SK-N-SH treated with all-trans-retinoic acid at 6 μM for 48 hours (cell line): ENCODE measurements at regions not wholly inside any gene's neighbourhood (a gene's known extent, or its start where the extent isn't known, plus 50 kb on each side); places are given as distances from the start of the nearest gene placed in this dataset.

Source experiments
- ATAC-seq: fragments of 200-7000 bp; cut with Tn5 transposase; 3 replicates; pipeline ENCODE4 v1.9.1; 2020; ENCODE audit warnings: mild to moderate bottlenecking, moderate library complexity
- ARNTL ChIP-seq: fragments of 450-650 bp; formaldehyde crosslinking; IDR thresholded peaks from 2 replicates; pipeline ENCODE4 v1.5.0; 2020; ENCODE audit warnings: low read depth, mild to moderate bottlenecking, moderate library complexity, borderline replicate concordance
- BACH2 ChIP-seq: fragments of 250-450 bp; sonication (Bioruptor Pico); IDR thresholded peaks from 2 replicates; pipeline ENCODE4 v1.9.0; 2021; ENCODE audit warnings: mild to moderate bottlenecking, borderline replicate concordance
- CSDC2 ChIP-seq: fragments of 250-450 bp; sonication (Bioruptor Pico); IDR thresholded peaks from 2 replicates; pipeline ENCODE4 v1.5.0; 2020; ENCODE audit warnings: mild to moderate bottlenecking, moderate library complexity
- ESRRG ChIP-seq: fragments of 250-450 bp; sonication (Bioruptor Pico); IDR thresholded peaks from 2 replicates; pipeline ENCODE4 v1.6.1; 2021; ENCODE audit warnings: mild to moderate bottlenecking
- GLIS3 ChIP-seq: fragments of 250-450 bp; sonication (Bioruptor Pico); IDR thresholded peaks from 2 replicates; pipeline ENCODE4 v1.5.0; 2020; ENCODE audit warnings: mild to moderate bottlenecking, moderate library complexity
- RARB ChIP-seq: fragments of 250-450 bp; sonication (Bioruptor Pico); IDR thresholded peaks from 2 replicates; pipeline ENCODE4 v1.8.0; 2021; ENCODE audit warnings: mild to moderate bottlenecking, moderate library complexity
- TCF4 ChIP-seq: fragments of 250-450 bp; sonication (Bioruptor Pico); IDR thresholded peaks from 2 replicates; pipeline ENCODE4 v1.8.0; 2021; ENCODE audit warnings: mild to moderate bottlenecking, moderate library complexity, borderline replicate concordance
- TOX ChIP-seq: fragments of 250-450 bp; sonication (Bioruptor Pico); IDR thresholded peaks from 2 replicates; pipeline ENCODE4 v1.8.0; 2021; ENCODE audit warnings: mild to moderate bottlenecking, moderate library complexity, borderline replicate concordance
- ZC3H10 ChIP-seq: fragments of 250-450 bp; sonication (Bioruptor Pico); IDR thresholded peaks from 2 replicates; pipeline ENCODE4 v1.5.1; 2021; ENCODE audit warnings: mild to moderate bottlenecking, moderate library complexity
- ZFP30 ChIP-seq: fragments of 450-650 bp; formaldehyde crosslinking; IDR thresholded peaks from 2 replicates; pipeline ENCODE4 v1.5.0; 2022; ENCODE audit warnings: mild to moderate bottlenecking, moderate library complexity
- ZNF565 ChIP-seq: fragments of 450-650 bp; formaldehyde crosslinking; conservative IDR thresholded peaks from 2 replicates; pipeline ENCODE4 v1.5.0; 2020; ENCODE audit warnings: low read depth, mild to moderate bottlenecking, moderate library complexity
- ZNF70 ChIP-seq: fragments of 450-650 bp; formaldehyde crosslinking; IDR thresholded peaks from 2 replicates; pipeline ENCODE4 v1.5.0; 2020; ENCODE audit warnings: mild to moderate bottlenecking, moderate library complexity
- ZNF8 ChIP-seq: fragments of 450-650 bp; formaldehyde crosslinking; IDR thresholded peaks from 2 replicates; pipeline ENCODE4 v1.5.0; 2020; ENCODE audit warnings: mild to moderate bottlenecking, moderate library complexity
- TF ChIP-seq, protein P1 (sequence below): fragments of 250-450 bp; sonication (Bioruptor Pico); IDR thresholded peaks from 2 replicates; pipeline ENCODE4 v1.5.1; 2020; ENCODE audit warnings: low read depth, mild to moderate bottlenecking, moderate library complexity
- TF ChIP-seq, protein P2 (sequence below): fragments of 250-450 bp; sonication (Bioruptor Pico); IDR thresholded peaks from 2 replicates; pipeline ENCODE4 v1.5.0; 2020; ENCODE audit warnings: mild to moderate bottlenecking, moderate library complexity
- TF ChIP-seq, protein P3 (sequence below): fragments of 250-450 bp; sonication (Bioruptor Pico); IDR thresholded peaks from 2 replicates; pipeline ENCODE4 v1.5.1; 2021; ENCODE audit warnings: mild to moderate bottlenecking, moderate library complexity
- TF ChIP-seq, protein P4 (sequence below): fragments of 250-450 bp; sonication (Bioruptor Pico); IDR thresholded peaks from 2 replicates; pipeline ENCODE4 v1.8.0; 2021; ENCODE audit warnings: low read depth, mild to moderate bottlenecking, moderate library complexity, borderline replicate concordance

DNA sequence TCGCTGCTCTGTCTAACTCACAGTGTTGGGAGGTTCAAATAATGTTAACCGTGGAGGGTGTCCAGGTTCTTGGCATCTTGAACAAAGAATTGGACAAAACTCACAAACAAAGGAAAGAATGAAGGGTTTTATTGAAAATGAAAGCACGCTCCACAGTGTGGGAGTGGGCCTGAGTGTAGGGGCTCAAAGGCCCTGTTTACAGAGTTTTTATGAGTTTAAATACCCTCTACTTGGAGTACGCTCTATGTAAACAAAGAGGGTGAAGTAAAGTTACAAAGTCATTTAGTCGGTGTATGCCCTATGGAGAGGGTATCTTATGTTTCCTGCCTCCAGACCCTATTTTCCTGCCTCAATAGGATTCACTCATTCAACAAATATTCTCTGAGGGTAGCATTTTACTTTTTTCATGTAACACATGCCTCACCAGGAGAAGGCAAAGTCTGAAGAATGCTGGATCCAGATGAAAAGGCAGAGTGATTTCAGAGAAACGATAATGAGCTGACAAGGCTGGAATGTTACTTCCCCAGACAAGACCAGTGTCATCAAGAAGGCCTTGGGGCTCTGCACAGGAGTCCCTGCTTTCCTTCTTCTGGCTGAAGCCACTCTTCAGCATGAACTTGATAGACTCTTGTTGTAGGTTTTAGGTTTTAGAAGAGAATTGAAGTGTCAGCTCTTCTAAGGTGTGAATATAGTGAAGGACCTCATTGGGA is 163.6 kb downstream of the FAM43A start:
- ATAC-seq, result no peak
- TF ChIP-seq CSDC2 (no peak), TCF4 (no peak), TOX (CRISPR knock-in tag) (no peak), GLIS3 (CRISPR knock-in tag) (no peak), ARNTL (CRISPR knock-in tag) (no peak), BACH2 (CRISPR knock-in tag) (no peak), ZC3H10 (CRISPR knock-in tag) (no peak), ZNF70 (no peak), RARB (CRISPR knock-in tag) (no peak), ZNF565 (CRISPR knock-in tag) (no peak), ZNF8 (CRISPR knock-in tag) (no peak)
- TF ChIP-seq, protein P1, sequence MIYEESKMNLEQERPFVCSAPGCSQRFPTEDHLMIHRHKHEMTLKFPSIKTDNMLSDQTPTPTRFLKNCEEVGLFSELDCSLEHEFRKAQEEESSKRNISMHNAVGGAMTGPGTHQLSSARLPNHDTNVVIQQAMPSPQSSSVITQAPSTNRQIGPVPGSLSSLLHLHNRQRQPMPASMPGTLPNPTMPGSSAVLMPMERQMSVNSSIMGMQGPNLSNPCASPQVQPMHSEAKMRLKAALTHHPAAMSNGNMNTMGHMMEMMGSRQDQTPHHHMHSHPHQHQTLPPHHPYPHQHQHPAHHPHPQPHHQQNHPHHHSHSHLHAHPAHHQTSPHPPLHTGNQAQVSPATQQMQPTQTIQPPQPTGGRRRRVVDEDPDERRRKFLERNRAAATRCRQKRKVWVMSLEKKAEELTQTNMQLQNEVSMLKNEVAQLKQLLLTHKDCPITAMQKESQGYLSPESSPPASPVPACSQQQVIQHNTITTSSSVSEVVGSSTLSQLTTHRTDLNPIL (CRISPR knock-in tag), result no peak
- TF ChIP-seq, protein P2, sequence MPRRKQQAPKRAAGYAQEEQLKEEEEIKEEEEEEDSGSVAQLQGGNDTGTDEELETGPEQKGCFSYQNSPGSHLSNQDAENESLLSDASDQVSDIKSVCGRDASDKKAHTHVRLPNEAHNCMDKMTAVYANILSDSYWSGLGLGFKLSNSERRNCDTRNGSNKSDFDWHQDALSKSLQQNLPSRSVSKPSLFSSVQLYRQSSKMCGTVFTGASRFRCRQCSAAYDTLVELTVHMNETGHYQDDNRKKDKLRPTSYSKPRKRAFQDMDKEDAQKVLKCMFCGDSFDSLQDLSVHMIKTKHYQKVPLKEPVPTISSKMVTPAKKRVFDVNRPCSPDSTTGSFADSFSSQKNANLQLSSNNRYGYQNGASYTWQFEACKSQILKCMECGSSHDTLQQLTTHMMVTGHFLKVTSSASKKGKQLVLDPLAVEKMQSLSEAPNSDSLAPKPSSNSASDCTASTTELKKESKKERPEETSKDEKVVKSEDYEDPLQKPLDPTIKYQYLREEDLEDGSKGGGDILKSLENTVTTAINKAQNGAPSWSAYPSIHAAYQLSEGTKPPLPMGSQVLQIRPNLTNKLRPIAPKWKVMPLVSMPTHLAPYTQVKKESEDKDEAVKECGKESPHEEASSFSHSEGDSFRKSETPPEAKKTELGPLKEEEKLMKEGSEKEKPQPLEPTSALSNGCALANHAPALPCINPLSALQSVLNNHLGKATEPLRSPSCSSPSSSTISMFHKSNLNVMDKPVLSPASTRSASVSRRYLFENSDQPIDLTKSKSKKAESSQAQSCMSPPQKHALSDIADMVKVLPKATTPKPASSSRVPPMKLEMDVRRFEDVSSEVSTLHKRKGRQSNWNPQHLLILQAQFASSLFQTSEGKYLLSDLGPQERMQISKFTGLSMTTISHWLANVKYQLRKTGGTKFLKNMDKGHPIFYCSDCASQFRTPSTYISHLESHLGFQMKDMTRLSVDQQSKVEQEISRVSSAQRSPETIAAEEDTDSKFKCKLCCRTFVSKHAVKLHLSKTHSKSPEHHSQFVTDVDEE (CRISPR knock-in tag), result no peak
- TF ChIP-seq, protein P3, sequence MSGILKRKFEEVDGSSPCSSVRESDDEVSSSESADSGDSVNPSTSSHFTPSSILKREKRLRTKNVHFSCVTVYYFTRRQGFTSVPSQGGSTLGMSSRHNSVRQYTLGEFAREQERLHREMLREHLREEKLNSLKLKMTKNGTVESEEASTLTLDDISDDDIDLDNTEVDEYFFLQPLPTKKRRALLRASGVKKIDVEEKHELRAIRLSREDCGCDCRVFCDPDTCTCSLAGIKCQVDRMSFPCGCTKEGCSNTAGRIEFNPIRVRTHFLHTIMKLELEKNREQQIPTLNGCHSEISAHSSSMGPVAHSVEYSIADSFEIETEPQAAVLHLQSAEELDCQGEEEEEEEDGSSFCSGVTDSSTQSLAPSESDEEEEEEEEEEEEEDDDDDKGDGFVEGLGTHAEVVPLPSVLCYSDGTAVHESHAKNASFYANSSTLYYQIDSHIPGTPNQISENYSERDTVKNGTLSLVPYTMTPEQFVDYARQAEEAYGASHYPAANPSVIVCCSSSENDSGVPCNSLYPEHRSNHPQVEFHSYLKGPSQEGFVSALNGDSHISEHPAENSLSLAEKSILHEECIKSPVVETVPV (CRISPR knock-in tag), result no peak
- TF ChIP-seq, protein P4, sequence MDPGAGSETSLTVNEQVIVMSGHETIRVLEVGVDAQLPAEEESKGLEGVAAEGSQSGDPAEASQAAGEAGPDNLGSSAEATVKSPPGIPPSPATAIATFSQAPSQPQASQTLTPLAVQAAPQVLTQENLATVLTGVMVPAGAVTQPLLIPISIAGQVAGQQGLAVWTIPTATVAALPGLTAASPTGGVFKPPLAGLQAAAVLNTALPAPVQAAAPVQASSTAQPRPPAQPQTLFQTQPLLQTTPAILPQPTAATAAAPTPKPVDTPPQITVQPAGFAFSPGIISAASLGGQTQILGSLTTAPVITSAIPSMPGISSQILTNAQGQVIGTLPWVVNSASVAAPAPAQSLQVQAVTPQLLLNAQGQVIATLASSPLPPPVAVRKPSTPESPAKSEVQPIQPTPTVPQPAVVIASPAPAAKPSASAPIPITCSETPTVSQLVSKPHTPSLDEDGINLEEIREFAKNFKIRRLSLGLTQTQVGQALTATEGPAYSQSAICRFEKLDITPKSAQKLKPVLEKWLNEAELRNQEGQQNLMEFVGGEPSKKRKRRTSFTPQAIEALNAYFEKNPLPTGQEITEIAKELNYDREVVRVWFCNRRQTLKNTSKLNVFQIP (CRISPR knock-in tag), result no peak

DNA sequence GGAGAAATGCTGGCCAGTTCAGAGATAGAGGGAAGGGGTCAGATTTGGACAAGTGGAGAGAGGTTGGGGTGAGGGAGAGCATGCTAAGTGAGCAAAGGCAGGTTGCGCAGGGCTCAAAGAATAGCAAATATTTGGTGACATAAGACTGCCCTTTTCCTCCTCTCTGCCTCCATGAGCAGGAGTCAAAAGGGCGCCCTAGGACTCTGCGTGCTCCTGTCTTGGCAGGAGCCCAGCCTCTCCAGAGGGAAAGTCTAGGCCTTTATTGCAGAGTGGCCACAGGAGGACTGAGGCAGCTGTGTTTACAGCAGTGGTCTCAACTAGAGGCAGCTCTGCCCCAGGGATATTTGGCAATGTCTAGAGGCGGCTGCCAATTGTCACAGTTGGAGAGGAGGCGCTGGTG is 165.6 kb downstream of the FAM43A start:
- TF ChIP-seq RARB (CRISPR knock-in tag), result no peak
- no peak for TF ChIP-seq TCF4
- TF ChIP-seq GLIS3 (CRISPR knock-in tag), result no peak
- no peak for TF ChIP-seq ZC3H10 (CRISPR knock-in tag)
- TF ChIP-seq ESRRG (CRISPR knock-in tag), result no peak
- no peak for ATAC-seq

DNA sequence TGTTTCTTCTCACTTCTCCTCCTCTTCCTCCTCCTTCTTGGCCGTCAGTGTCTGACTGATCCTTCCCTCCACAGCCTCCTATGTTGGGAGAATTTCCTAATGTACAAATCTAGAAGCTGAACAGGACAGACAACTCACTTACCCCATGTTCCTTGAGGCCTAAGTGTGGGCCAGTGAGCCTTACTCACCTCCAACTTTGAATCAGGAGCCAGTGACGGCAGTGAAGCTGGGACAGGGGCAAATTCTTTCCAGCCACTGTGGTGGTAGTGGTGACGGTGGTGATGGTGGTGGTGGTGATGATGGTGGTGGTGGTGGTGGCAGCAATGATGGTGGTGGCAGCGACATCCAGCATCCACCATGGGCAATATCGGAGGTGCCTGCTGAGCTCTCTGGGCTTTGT is 166.3 kb downstream of the FAM43A start:
- no peak for ATAC-seq
- TF ChIP-seq, protein P1 (CRISPR knock-in tag), result no peak
- TF ChIP-seq, protein P4 (CRISPR knock-in tag), result no peak
- TF ChIP-seq ZFP30 (no peak), CSDC2 (no peak), ZNF8 (CRISPR knock-in tag) (no peak), TOX (CRISPR knock-in tag) (no peak)
